ENCODE measurements at regions not wholly inside any gene's neighbourhood (a gene's known extent, or its start where the extent isn't known, plus 50 kb on each side); places are given as distances from the start of the nearest gene placed in this dataset.

- H3K9me3 ChIP-seq (ENCODE audit: control insufficient read depth in 2 of 2, low read length in 2 of 2), result no peaks in the 10 kb centered on the region
- no peaks in the 10 kb centered on the region for H3K27me3 ChIP-seq (ENCODE audit: control insufficient read depth in 2 of 2, insufficient read depth in 2 of 2, low read length in 2 of 2)
- H3K36me3 ChIP-seq (ENCODE audit: control insufficient read depth in 2 of 2, insufficient read depth in 2 of 2, low read length in 2 of 2), result no peaks in the 10 kb centered on the region
- H3K27ac ChIP-seq (ENCODE audit: low read depth in 2 of 2, low read length in 2 of 2), result no peak overlapping the region
- H3K9ac ChIP-seq (ENCODE audit: low read depth in 1 of 2, low read length in 2 of 2), result no peak overlapping the region
- H3K4me1 ChIP-seq (ENCODE audit: control insufficient read depth in 2 of 2, insufficient read depth in 2 of 2, low read length in 2 of 2), result no peaks in the 10 kb centered on the region
- H3K4me3 ChIP-seq (ENCODE audit: low read length in 2 of 2), result no peak overlapping the region
Measured at GRCh38 chr19:31666126-31666525, 316.9 kb upstream of the TSHZ3 start.

- H3K4me1 ChIP-seq (ENCODE audit: control insufficient read depth in 2 of 2, insufficient read depth in 2 of 2, low read length in 2 of 2), result no peaks in the 10 kb centered on the region
- H3K4me3 ChIP-seq (ENCODE audit: low read length in 2 of 2), result no peak overlapping the region
- H3K9ac ChIP-seq (ENCODE audit: low read depth in 1 of 2, low read length in 2 of 2), result no peak overlapping the region
Measured at GRCh38 chr19:31667106-31667505, 317.9 kb upstream of the TSHZ3 start.

GRCh38 chr19:31668921-31669320 is 319.7 kb upstream of the TSHZ3 start:
- no peaks in the 10 kb centered on the region for H3K36me3 ChIP-seq (ENCODE audit: control insufficient read depth in 2 of 2, insufficient read depth in 2 of 2, low read length in 2 of 2)
- no peaks in the 10 kb centered on the region for H3K9me3 ChIP-seq (ENCODE audit: control insufficient read depth in 2 of 2, low read length in 2 of 2)
- no peaks in the 10 kb centered on the region for H3K27me3 ChIP-seq (ENCODE audit: control insufficient read depth in 2 of 2, insufficient read depth in 2 of 2, low read length in 2 of 2)
- no peaks in the 10 kb centered on the region for H3K4me1 ChIP-seq (ENCODE audit: control insufficient read depth in 2 of 2, insufficient read depth in 2 of 2, low read length in 2 of 2)
- no peak overlapping the region for H3K4me3 ChIP-seq (ENCODE audit: low read length in 2 of 2)
- no peak overlapping the region for H3K27ac ChIP-seq (ENCODE audit: low read depth in 2 of 2, low read length in 2 of 2)
- H3K9ac ChIP-seq (ENCODE audit: low read depth in 1 of 2, low read length in 2 of 2), result no peak overlapping the region

More at GRCh38 chr19:31667106-31667505, 317.9 kb upstream of the TSHZ3 start:
- Histone ChIP-seq H3K27ac (ENCODE audit: low read depth in 2 of 2, low read length in 2 of 2) (no peak overlapping the region), H3K9me3 (ENCODE audit: control insufficient read depth in 2 of 2, low read length in 2 of 2) (no peaks in the 10 kb centered on the region), H3K36me3 (ENCODE audit: control insufficient read depth in 2 of 2, insufficient read depth in 2 of 2, low read length in 2 of 2) (no peaks in the 10 kb centered on the region), H3K27me3 (ENCODE audit: control insufficient read depth in 2 of 2, insufficient read depth in 2 of 2, low read length in 2 of 2) (no peaks in the 10 kb centered on the region)

- H3K4me3 ChIP-seq (ENCODE audit: low read length in 2 of 2), result no peak overlapping the region
- H3K27ac ChIP-seq (ENCODE audit: low read depth in 2 of 2, low read length in 2 of 2), result no peak overlapping the region
- H3K27me3 ChIP-seq (ENCODE audit: control insufficient read depth in 2 of 2, insufficient read depth in 2 of 2, low read length in 2 of 2), result no peaks in the 10 kb centered on the region
- H3K9me3 ChIP-seq (ENCODE audit: control insufficient read depth in 2 of 2, low read length in 2 of 2), result no peaks in the 10 kb centered on the region
- no peak overlapping the region for H3K9ac ChIP-seq (ENCODE audit: low read depth in 1 of 2, low read length in 2 of 2)
- H3K4me1 ChIP-seq (ENCODE audit: control insufficient read depth in 2 of 2, insufficient read depth in 2 of 2, low read length in 2 of 2), result no peaks in the 10 kb centered on the region
- H3K36me3 ChIP-seq (ENCODE audit: control insufficient read depth in 2 of 2, insufficient read depth in 2 of 2, low read length in 2 of 2), result no peaks in the 10 kb centered on the region
Measured at GRCh38 chr19:31670931-31671330, 321.7 kb upstream of the TSHZ3 start.

GRCh38 chr19:31671411-31672035 is 322.3 kb upstream of the TSHZ3 start:
- Histone ChIP-seq H3K27ac (ENCODE audit: low read depth in 2 of 2, low read length in 2 of 2) (no peak overlapping the region), H3K4me3 (ENCODE audit: low read length in 2 of 2) (no peak overlapping the region), H3K9me3 (ENCODE audit: control insufficient read depth in 2 of 2, low read length in 2 of 2) (no peaks in the 10 kb centered on the region), H3K4me1 (ENCODE audit: control insufficient read depth in 2 of 2, insufficient read depth in 2 of 2, low read length in 2 of 2) (no peaks in the 10 kb centered on the region), H3K27me3 (ENCODE audit: control insufficient read depth in 2 of 2, insufficient read depth in 2 of 2, low read length in 2 of 2) (no peaks in the 10 kb centered on the region), H3K36me3 (ENCODE audit: control insufficient read depth in 2 of 2, insufficient read depth in 2 of 2, low read length in 2 of 2) (no peaks in the 10 kb centered on the region), H3K9ac (ENCODE audit: low read depth in 1 of 2, low read length in 2 of 2) (no peak overlapping the region)

GRCh38 chr19:31674503-31675192 is 325.4 kb upstream of the TSHZ3 start:
- Histone ChIP-seq H3K4me3 (ENCODE audit: low read length in 2 of 2) (no peak overlapping the region), H3K27me3 (ENCODE audit: control insufficient read depth in 2 of 2, insufficient read depth in 2 of 2, low read length in 2 of 2) (no peaks in the 10 kb centered on the region), H3K4me1 (ENCODE audit: control insufficient read depth in 2 of 2, insufficient read depth in 2 of 2, low read length in 2 of 2) (no peaks in the 10 kb centered on the region), H3K27ac (ENCODE audit: low read depth in 2 of 2, low read length in 2 of 2) (no peak overlapping the region), H3K9ac (ENCODE audit: low read depth in 1 of 2, low read length in 2 of 2) (no peak overlapping the region), H3K9me3 (ENCODE audit: control insufficient read depth in 2 of 2, low read length in 2 of 2) (no peaks in the 10 kb centered on the region), H3K36me3 (ENCODE audit: control insufficient read depth in 2 of 2, insufficient read depth in 2 of 2, low read length in 2 of 2) (no peaks in the 10 kb centered on the region)

GRCh38 chr19:31675193-31675913 is 326.1 kb upstream of the TSHZ3 start:
- no peaks in the 10 kb centered on the region for H3K27me3 ChIP-seq (ENCODE audit: control insufficient read depth in 2 of 2, insufficient read depth in 2 of 2, low read length in 2 of 2)
- H3K4me3 ChIP-seq (ENCODE audit: low read length in 2 of 2), result no peak overlapping the region
- no peaks in the 10 kb centered on the region for H3K36me3 ChIP-seq (ENCODE audit: control insufficient read depth in 2 of 2, insufficient read depth in 2 of 2, low read length in 2 of 2)
- no peak overlapping the region for H3K9ac ChIP-seq (ENCODE audit: low read depth in 1 of 2, low read length in 2 of 2)
- no peaks in the 10 kb centered on the region for H3K9me3 ChIP-seq (ENCODE audit: control insufficient read depth in 2 of 2, low read length in 2 of 2)
- no peaks in the 10 kb centered on the region for H3K4me1 ChIP-seq (ENCODE audit: control insufficient read depth in 2 of 2, insufficient read depth in 2 of 2, low read length in 2 of 2)
- no peak overlapping the region for H3K27ac ChIP-seq (ENCODE audit: low read depth in 2 of 2, low read length in 2 of 2)

GRCh38 chr19:31676271-31677004 is 327.2 kb upstream of the TSHZ3 start:
- Histone ChIP-seq H3K36me3 (ENCODE audit: control insufficient read depth in 2 of 2, insufficient read depth in 2 of 2, low read length in 2 of 2) (no peaks in the 10 kb centered on the region), H3K27ac (ENCODE audit: low read depth in 2 of 2, low read length in 2 of 2) (no peak overlapping the region), H3K9ac (ENCODE audit: low read depth in 1 of 2, low read length in 2 of 2) (no peak overlapping the region), H3K4me1 (ENCODE audit: control insufficient read depth in 2 of 2, insufficient read depth in 2 of 2, low read length in 2 of 2) (no peaks in the 10 kb centered on the region), H3K4me3 (ENCODE audit: low read length in 2 of 2) (no peak overlapping the region), H3K9me3 (ENCODE audit: control insufficient read depth in 2 of 2, low read length in 2 of 2) (no peaks in the 10 kb centered on the region), H3K27me3 (ENCODE audit: control insufficient read depth in 2 of 2, insufficient read depth in 2 of 2, low read length in 2 of 2) (no peaks in the 10 kb centered on the region)

- no peak overlapping the region for H3K4me3 ChIP-seq (ENCODE audit: low read length in 2 of 2)
- H3K9me3 ChIP-seq (ENCODE audit: control insufficient read depth in 2 of 2, low read length in 2 of 2), result no peaks in the 10 kb centered on the region
- H3K27ac ChIP-seq (ENCODE audit: low read depth in 2 of 2, low read length in 2 of 2), result no peak overlapping the region
- no peaks in the 10 kb centered on the region for H3K27me3 ChIP-seq (ENCODE audit: control insufficient read depth in 2 of 2, insufficient read depth in 2 of 2, low read length in 2 of 2)
- no peaks in the 10 kb centered on the region for H3K36me3 ChIP-seq (ENCODE audit: control insufficient read depth in 2 of 2, insufficient read depth in 2 of 2, low read length in 2 of 2)
- H3K4me1 ChIP-seq (ENCODE audit: control insufficient read depth in 2 of 2, insufficient read depth in 2 of 2, low read length in 2 of 2), result no peaks in the 10 kb centered on the region
- no peak overlapping the region for H3K9ac ChIP-seq (ENCODE audit: low read depth in 1 of 2, low read length in 2 of 2)
Measured at GRCh38 chr19:31678421-31678820, 329.2 kb upstream of the TSHZ3 start.

- Histone ChIP-seq H3K27ac (ENCODE audit: low read depth in 2 of 2, low read length in 2 of 2) (no peak overlapping the region), H3K9me3 (ENCODE audit: control insufficient read depth in 2 of 2, low read length in 2 of 2) (no peaks in the 10 kb centered on the region), H3K4me1 (ENCODE audit: control insufficient read depth in 2 of 2, insufficient read depth in 2 of 2, low read length in 2 of 2) (no peaks in the 10 kb centered on the region), H3K9ac (ENCODE audit: low read depth in 1 of 2, low read length in 2 of 2) (no peak overlapping the region), H3K4me3 (ENCODE audit: low read length in 2 of 2) (no peak overlapping the region), H3K36me3 (ENCODE audit: control insufficient read depth in 2 of 2, insufficient read depth in 2 of 2, low read length in 2 of 2) (no peaks in the 10 kb centered on the region), H3K27me3 (ENCODE audit: control insufficient read depth in 2 of 2, insufficient read depth in 2 of 2, low read length in 2 of 2) (no peaks in the 10 kb centered on the region)
Measured at GRCh38 chr19:31681121-31681520, 331.9 kb upstream of the TSHZ3 start.
